UCSD-AML1 (cell line): ENCODE measurements at regions not wholly inside any gene's neighbourhood (a gene's known extent, or its start where the extent isn't known, plus 50 kb on each side); places are given as distances from the start of the nearest gene placed in this dataset.
"Not testable (repeated sequence)": the region's sequence is repeated elsewhere in the genome, so short reads cannot be mapped to it uniquely, and the experiment has no call there.

ENCODE experiments used
- DNase-seq: peaks from one replicate; lab custom pipeline; 2025; ENCODE audit not compliant: unreplicated experiment; lab: John Stamatoyannopoulos, UW

- no peak for DNase-seq
Measured at GRCh38 chr10:125605167-125605566, 77.8 kb downstream of the TEX36 start.

GRCh38 chr10:125602825-125603224, 80.1 kb downstream of the TEX36 start:
- DNase-seq: no peak

- DNase-seq: no peak
Measured at GRCh38 chr10:125599194-125599593, 83.8 kb downstream of the TEX36 start.

GRCh38 chr10:125595911-125596310, 87.1 kb downstream of the TEX36 start:
- no peak for DNase-seq

- no peak for DNase-seq
Measured at GRCh38 chr10:125593644-125594043, 89.3 kb downstream of the TEX36 start.

- no peak for DNase-seq
Measured at GRCh38 chr10:125592897-125593296, 90.1 kb downstream of the TEX36 start.

- DNase-seq: no peak
Measured at GRCh38 chr10:125591886-125592285, 91.1 kb downstream of the TEX36 start.

- DNase-seq: not testable (repeated sequence)
Measured at GRCh38 chr10:125588738-125589137, 94.2 kb downstream of the TEX36 start.

GRCh38 chr10:125584954-125585353, 98.0 kb downstream of the TEX36 start:
- DNase-seq: no peak

- DNase-seq: no peak
Measured at GRCh38 chr10:125578658-125579315, 104.2 kb downstream of the TEX36 start.

- no peak for DNase-seq
Measured at GRCh38 chr10:125575843-125576242, 107.1 kb downstream of the TEX36 start.

GRCh38 chr10:125568156-125568555, 114.8 kb downstream of the TEX36 start:
- no peak for DNase-seq

- no peak for DNase-seq
Measured at GRCh38 chr10:125567529-125567928, 115.4 kb downstream of the TEX36 start.

- DNase-seq: no peak
Measured at GRCh38 chr10:125565046-125565445, 117.9 kb downstream of the TEX36 start.

- DNase-seq: no peak
Measured at GRCh38 chr10:125564570-125564969, 118.4 kb downstream of the TEX36 start.

- DNase-seq: no peak
Measured at GRCh38 chr10:125562737-125563136, 120.2 kb downstream of the TEX36 start.

GRCh38 chr10:125560947-125561346, 122.0 kb downstream of the TEX36 start:
- DNase-seq: no peak

GRCh38 chr10:125559210-125559609, 123.8 kb downstream of the TEX36 start:
- DNase-seq: no peak

- DNase-seq: no peak
Measured at GRCh38 chr10:125557801-125558505, 125.0 kb downstream of the TEX36 start.

- DNase-seq: no peak
Measured at GRCh38 chr10:125557311-125557710, 125.7 kb downstream of the TEX36 start.

- DNase-seq: no peak
Measured at GRCh38 chr10:125556882-125557281, 126.1 kb downstream of the TEX36 start.

GRCh38 chr10:125555743-125556142, 127.2 kb downstream of the TEX36 start:
- DNase-seq: no peak

GRCh38 chr10:125555267-125555666, 127.7 kb downstream of the TEX36 start:
- DNase-seq: no peak
